CD4-positive, alpha-beta T cell treated with Interleukin-12 subunit alpha and Interleukin-12 subunit beta, for 1 hour (primary cell): ENCODE measurements at regions not wholly inside any gene's neighbourhood (a gene's known extent, or its start where the extent isn't known, plus 50 kb on each side); places are given as distances from the start of the nearest gene placed in this dataset.
"Not testable (repeated sequence)": the region's sequence is repeated elsewhere in the genome, so short reads cannot be mapped to it uniquely, and the experiment has no call there.

Experiments used
- DNase-seq: peaks from one replicate; pipeline ENCODE4 v3.0.0-alpha.2; 2020

DNA sequence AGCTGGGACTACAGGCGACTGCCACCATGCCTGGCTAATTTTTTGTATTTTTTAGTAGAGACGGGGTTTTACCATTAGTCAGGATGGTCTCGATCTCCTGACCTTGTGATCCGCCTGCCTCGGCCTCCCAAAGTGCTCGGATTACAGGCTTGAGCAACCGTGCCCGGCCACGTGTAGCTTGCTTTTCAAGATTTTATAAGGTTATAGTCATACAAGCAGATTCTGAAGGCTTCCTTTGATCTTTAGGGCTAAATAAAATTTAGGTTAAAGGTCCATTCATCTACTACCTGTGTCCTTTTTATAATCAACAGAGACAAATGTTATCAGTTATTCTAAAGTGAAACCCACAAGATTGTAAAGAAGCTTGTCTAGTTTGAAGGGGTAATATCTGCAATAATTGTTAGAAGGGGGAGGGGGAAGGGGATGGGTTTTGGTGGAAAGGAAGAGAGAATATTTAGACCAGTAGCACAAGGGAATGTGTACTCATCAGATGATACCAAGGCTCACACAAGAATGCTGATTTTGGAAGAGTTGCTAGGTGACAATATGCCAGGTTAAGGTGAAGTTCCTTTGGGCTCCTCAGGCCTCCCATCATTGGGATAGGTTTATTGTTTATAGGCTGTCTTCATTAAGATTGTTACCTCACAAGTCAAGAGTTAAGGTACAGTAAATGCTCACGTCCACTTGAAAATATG lies 284.7 kb downstream of the ALDH8A1 start:
- no peak for DNase-seq

DNA sequence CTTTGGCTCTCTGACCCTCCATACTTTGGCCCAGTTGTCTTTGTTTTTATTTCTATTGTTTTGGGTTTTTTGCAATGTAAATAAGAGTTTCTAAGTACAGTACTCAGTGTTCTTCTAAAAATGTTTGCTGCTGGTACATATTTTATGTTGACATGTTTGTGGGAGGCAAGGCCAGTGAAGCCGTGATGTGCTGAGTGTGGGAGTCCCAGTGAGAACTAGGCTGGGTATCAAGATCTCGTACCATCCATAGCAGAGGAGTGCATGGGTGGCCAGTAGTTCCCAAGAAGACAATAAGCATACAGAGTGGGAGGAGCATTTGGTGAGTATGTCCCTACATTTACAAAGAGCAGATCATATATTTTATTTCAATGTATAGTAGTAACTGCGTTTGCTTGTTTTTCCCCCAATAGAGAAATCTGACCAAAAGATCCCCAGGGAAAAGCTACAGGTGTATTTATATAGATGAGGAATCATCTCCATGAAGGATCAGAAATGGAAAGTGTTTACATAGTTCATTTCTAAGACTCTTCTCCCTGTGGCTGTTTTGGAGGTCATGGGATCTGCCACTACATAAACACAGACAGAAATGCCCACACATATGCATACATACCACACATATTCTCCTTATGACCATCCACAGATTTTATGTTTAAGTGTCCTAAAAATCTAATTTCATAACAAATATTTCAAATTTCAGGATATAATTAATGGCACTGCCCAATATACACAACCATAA lies 285.9 kb downstream of the ALDH8A1 start:
- no peak for DNase-seq

DNA sequence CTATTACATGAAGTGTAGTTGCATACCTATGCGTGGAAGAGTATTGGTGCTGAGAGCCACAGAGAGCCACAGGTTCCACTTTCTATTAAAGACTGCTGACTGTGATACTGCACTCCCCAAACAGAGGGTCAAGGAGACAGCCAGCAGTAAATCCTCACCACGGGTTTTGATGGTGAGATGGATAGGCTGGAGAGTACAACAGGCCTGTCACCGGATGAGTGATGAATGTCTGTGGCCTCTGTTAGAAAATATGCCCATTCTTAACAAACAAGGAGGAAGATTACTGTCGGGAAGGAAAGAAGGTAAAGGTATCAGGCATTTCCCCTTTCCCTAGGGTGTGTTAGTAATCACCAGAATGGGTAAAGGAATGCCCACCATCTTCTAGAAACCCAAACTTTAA lies 286.5 kb downstream of the ALDH8A1 start:
- no peak for DNase-seq

DNA sequence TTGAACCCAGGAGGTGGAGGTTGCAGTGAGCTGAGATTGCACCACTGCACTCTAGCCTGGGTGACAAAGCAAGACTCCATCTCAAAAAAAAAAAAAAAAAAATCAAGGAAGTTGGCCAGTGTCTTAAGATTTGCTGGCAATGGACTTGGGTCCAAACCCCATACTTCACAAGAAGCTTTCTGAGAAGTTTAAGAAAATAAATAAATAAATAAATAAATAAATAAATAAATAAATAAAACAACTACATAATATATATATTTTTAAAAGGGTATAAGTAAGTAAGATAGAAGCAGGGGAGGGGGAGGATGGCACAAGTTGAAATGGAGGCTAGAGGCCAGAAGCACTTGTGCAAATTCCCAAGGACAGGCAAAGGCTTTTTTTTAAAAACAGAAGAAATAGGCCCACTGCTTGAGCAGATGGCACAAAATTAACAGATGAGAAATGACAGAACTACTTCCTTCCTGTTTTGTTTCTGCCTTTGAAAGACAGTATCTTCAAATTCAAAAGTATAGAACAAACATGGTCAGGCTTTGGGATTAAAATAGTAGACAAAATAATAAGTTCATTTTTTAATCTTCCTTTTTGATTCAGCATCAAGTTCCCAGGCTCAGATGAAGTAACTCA lies 287.7 kb downstream of the ALDH8A1 start:
- DNase-seq, result no peak

- DNase-seq, result not testable (repeated sequence)
Observed at GRCh38 chr6:134659885-134660284, 290.0 kb downstream of the ALDH8A1 start.

GRCh38 chr6:134658596-134658995 lies 291.3 kb downstream of the ALDH8A1 start:
- DNase-seq, result no peak

DNA sequence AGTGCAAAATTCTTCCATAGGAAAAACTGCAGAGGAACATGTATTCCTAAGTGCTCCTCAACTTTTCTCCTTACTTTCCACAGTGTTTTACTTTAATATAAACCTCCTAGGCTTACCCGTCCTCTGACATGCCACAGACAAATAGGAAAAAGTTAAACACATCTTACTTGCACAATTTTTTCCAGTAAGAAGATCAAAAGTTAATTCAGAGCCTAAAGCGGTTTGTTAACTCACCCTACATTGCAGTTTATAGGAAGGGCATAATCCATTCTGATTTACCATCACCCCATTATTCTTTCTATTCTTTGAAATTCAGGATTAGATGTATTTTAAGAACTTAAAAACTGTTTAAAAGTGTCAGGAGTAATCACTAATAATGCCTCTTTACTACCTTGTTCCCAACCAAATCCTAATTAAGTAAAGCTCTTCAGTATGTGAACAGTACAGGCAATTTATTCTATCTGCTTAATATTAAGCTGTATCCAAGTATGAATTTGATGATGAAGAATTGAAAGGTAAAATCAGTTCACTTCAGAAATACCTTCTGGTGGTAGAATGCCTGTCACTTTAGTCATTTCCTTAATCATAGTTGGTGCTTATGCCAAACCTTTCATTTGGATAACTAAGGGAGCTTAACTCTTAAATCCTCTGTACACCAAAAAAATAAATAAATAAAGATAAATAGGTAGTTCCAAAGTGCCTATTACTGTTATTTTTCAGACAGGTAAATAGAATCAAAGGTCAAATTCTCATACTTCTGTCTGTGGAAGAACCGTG lies 292.0 kb downstream of the ALDH8A1 start:
- DNase-seq, result no peak

DNA sequence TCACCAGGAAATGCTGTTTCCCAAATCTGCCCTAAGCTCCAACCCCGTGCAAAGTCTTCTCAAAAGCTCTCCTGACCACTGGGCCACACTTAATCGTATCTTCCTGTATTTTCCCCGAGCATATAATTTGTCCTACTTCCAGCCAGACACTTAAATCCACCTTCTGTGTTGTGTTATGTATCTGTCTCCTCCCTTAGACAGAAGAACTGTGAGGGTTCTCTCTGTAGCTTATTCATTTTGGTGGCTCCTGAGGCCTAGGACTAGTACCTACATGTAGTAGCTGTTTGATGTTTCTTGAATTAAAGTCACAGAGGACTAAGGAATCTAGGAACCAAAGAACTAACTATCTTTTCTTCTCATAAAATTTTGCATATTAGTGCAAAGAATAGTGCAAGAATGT lies 292.6 kb downstream of the ALDH8A1 start:
- no peak for DNase-seq

GRCh38 chr6:134654751-134655150 lies 295.1 kb downstream of the ALDH8A1 start:
- DNase-seq, result no peak

GRCh38 chr6:134651519-134651918 lies 298.4 kb downstream of the ALDH8A1 start:
- no peak for DNase-seq

- DNase-seq, result no peak
Observed at GRCh38 chr6:134647861-134648260, 302.0 kb downstream of the ALDH8A1 start.

- no peak for DNase-seq
Observed at GRCh38 chr6:134642819-134643218, 307.1 kb downstream of the ALDH8A1 start.

- no peak for DNase-seq
Observed at GRCh38 chr6:134642279-134642678, 307.6 kb downstream of the ALDH8A1 start.

DNA sequence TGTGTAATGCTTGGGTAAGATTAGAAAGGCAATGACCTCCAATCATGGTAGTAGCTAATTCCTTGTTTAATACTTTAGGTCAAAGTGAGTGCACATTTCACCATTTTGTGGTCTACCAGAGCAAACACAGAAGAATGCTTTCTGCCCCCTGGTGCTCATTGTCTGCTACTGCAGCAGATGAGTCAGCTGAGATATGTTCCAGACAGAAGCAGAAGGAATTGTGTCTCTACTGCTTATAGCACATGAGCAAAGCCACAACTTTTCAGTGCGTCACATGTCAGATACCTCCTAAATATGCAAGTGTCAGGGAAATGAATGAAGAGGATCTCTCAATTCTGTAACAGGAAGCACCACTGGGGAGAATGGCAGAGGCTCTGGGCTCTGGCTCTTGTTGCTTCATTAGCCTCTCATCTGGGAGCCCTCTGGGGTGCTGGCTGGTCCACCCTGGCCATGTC lies 308.9 kb downstream of the ALDH8A1 start:
- peak; percentile 83 for DNase-seq

DNA sequence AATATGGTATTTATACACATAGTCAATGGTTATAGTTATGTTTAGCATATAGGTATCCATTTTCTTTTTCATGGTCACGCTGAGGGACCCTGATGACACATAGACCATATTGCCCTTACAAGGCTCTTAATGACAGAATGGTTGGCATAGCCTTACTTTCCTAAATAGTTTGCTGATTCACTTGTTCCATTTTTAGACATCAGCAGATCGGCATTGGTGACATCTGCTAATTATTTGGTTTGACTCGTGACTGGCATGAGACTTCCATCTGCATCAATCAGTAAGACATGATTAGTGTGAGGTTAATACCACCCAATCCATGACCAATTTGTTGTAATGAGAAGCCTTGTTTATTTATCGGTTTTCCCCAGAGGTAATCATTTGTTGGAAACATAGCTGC lies 309.7 kb downstream of the ALDH8A1 start:
- DNase-seq, result no peak

DNA sequence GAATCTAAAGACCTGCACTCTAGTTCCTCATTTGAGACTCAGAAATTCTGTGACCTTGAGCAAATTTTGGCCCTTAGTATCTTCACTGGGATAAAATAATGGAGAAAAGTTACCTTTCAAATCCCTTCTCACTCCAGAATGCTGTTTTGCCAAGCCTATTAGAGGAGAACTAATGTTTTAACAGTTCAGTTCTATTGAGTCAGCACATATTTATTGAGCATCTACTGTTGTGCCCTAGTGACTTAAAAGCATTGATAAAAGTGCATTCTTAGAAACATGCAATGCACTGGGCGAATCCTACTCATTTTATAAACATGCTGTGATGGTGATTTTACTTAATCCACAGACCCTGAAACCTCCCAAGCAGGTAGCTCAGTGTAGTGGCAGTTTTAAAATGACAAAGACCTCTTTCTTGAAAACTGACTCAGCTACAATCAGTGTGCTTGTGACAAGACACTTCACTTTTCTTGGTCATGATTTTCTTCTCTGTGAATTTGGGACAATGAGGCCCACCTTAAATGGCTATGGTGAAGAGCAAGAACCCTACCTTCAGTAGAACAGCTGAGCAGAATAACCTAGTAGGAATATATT lies 312.0 kb downstream of the ALDH8A1 start:
- DNase-seq, result no peak

DNA sequence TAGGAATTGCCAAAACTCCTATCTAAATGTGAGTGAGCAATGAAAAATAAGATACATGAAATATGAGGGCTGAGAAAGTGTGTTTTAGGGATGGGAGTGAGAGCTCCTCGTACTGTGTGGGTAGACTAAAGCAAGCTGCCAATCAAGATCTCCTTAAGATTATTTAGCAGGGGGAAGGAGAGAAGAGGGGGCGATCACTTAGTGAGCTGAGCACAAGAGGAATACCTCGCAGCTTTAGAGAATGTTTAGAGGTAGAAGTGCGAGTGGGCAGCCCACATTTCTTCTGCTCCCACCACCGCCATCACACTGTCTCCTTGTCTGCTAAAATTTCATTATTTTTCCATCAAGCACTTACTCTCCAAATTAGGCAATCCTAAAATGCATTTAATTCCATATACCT lies 312.6 kb downstream of the ALDH8A1 start:
- no peak for DNase-seq

- DNase-seq, result peak; percentile 55
Observed at GRCh38 chr6:134636186-134636799, 313.6 kb downstream of the ALDH8A1 start.

- DNase-seq, result no peak
Observed at GRCh38 chr6:134634966-134635365, 314.9 kb downstream of the ALDH8A1 start.

DNA sequence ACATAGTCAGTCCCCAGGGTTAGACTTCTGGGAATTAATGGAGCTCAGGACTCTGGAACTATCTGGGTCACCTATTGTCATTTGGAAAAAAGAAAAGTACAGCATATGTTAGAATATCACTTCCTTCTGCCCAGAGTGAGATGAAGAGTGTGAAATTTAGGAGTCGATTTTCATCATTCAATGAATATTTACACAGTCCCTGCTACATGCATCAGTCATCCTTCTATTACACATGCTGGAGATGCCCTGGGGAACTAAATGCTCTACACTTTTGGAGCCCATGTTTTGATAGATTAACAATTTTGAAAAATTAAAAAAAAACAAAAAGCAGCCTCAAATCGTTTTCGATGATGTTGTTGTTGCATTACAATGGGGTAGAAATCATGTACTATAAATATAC lies 315.4 kb downstream of the ALDH8A1 start:
- DNase-seq, result no peak

DNA sequence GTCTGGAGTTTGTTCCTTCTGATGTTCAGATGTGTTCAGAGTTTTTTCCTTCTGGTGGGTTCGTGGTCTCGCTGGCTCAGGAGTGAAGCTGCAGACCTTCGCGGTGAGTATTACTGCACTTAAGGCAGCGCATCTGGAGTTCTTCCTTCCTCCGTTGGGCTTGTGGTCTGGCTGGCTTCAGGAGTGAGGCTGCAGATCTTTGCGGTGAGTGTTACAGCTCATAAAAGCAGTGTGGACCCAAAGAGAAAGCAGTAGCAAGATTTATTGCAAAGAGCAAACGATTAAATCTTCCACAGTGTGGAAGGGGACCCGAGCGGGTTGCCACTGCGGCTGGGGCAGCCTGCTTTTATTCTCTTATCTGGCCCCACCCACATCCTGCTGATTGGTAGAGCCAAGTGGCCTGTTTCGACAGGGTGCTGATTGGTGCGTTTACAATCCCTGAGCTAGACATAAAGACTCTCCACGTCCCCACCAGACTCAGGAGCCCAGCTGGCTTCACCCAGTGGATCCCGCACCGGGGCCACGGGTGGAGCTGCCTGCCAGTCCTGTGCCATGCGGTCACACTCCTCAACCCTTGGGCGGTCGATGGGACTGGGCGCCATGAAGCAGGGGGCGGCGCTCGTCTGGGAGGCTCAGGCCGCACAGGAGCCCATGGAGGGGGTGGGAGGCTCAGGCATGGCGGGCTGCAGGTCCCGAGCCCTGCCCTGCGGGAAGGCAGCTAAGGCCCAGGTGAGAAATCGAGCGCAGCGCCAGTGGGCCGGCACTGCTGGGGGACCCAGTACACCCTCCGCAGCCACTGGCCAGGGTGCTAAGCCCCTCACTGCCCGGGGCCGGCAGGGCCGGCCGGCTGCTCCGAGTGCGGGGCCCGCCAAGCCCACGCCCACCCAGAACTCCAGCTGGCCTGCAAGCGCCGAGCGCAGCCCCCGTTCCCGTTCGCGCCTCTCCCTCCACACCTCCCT lies 315.3 kb upstream of the SGK1 start:
- DNase-seq, result peak; percentile 41
